Body of pancreas (tissue), 4 donors: ENCODE measurements at regions not wholly inside any gene's neighbourhood (a gene's known extent, or its start where the extent isn't known, plus 50 kb on each side); places are given as distances from the start of the nearest gene placed in this dataset.

ENCODE experiments used
- ATAC-seq: fragments of 150-250 bp; one replicate; pipeline ENCODE4 v1.9.1; 2016
- DNase-seq, 4 donors: peaks; one replicate each; pipeline ENCODE4 v3.0.0-alpha.2; 2019
- H3K27ac ChIP-seq, 4 donors: fragments of 200-600 bp; sonication (generic); 1 replicate in 3 of 4; 2 replicates in 1 of 4; pipeline versions ENCODE4 v1.5.1 to v1.6.1; 2016 to 2019; ENCODE audit warnings: mild to moderate bottlenecking in 1 of 4, mixed read lengths in 1 of 4, moderate library complexity in 1 of 4
- H3K27me3 ChIP-seq, 2 donors: fragments of 200-600 bp; sonication (generic); one replicate each; pipeline ENCODE4 v1.6.0; 2016; ENCODE audit warnings: mild to moderate bottlenecking in 1 of 2
- H3K36me3 ChIP-seq, 2 donors: fragments of 200-600 bp; sonication (generic); replicated peaks in 1 of 2; 2 replicates each; pipeline ENCODE4 v1.5.1; 2016; ENCODE audit warnings: low read depth in 2 of 2; ENCODE audit not compliant: insufficient read depth in 1 of 2
- H3K4me1 ChIP-seq: fragments of 200-600 bp; sonication (generic); one replicate; pipeline ENCODE4 v1.6.0; 2016
- H3K4me3 ChIP-seq, 2 donors: fragments of 200-600 bp; sonication (generic); 1 replicate in 1 of 2; 2 replicates in 1 of 2; pipeline ENCODE4 v1.5.1; 2016 to 2019
- H3K9me3 ChIP-seq, 3 donors: fragments of 200-600 bp; sonication (generic); 1 replicate in 2 of 3; 2 replicates in 1 of 3; pipeline ENCODE4 v1.5.1; 2016
- CTCF ChIP-seq, 7 experiments: fragments of 450-650 bp in 4 of 7; fragments of 200-600 bp in 3 of 7; sonication (generic) in 3 of 7; IDR thresholded peaks; one replicate each; pipeline ENCODE4 v1.5.1; 2016 to 2019; ENCODE audit warnings: antibody characterized with exemption in 7 of 7
- POLR2A ChIP-seq, 3 donors: fragments of 450-650 bp; IDR thresholded peaks; one replicate each; pipeline ENCODE4 v1.6.1; 2016; ENCODE audit warnings: antibody characterized with exemption in 3 of 3, mild to moderate bottlenecking in 2 of 3
- WGBS, 2 donors: methylation state at CpG; one replicate each; pipeline ENCODE4 v1.1.5; 2017; 5-methylcytosine and 5-hydroxymethylcytosine counted together
- intact Hi-C: fragments of 100-400 bp; cut with DNase I; formaldehyde crosslinking; loops from one replicate; pipeline ENCODE4 v1.15.1; 2023

DNA sequence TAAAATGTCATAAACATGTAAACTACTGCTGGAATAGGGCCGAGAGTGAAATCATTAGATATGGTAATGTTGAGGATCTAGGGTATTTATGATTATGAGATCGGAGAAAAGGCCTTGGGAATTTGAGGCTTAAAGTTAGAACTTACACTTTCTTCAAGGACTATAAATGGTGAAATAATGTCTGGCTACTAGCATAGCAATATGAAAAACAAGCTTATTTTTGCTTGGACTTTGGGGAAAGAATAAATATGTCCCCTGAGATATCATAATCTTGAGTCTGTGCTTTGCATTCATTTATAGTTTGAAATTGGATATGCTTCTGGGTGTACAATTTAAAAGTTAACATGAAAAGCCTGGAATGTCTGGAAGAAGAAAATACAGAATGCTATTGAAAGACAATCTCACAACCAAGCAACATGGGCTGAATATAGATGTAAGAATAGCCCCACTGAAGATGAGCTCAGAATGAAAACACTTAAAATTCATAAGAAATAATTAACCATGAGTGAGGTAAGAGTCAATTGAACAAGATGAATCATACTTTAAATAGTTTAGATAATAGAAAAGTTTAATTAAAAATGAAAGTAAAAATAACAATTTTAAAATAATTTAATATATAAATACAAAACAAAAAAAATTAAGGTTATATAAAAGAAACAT, 1555.4 kb upstream of the MIR17HG start:
- WGBS, 2 donors: 67% methylated on average over 2 of the region's 2 CpGs
- no peak overlapping the region for H3K27ac ChIP-seq
- H3K4me3 ChIP-seq: no peak overlapping the region
- no peaks in the 10 kb centered on the region for H3K9me3 ChIP-seq
- DNase-seq (no peak), ATAC-seq (no peak)
- no peaks in the 10 kb centered on the region for H3K27me3 ChIP-seq
- no peaks in the 10 kb centered on the region for H3K4me1 ChIP-seq
- H3K36me3 ChIP-seq: no peaks in the 10 kb centered on the region
- intact Hi-C loops: no loop called here
- no peak for TF ChIP-seq POLR2A (IDR thresholded peaks at IDR 0.05)
- no peak for TF ChIP-seq CTCF (IDR thresholded peaks at IDR 0.05)

DNA sequence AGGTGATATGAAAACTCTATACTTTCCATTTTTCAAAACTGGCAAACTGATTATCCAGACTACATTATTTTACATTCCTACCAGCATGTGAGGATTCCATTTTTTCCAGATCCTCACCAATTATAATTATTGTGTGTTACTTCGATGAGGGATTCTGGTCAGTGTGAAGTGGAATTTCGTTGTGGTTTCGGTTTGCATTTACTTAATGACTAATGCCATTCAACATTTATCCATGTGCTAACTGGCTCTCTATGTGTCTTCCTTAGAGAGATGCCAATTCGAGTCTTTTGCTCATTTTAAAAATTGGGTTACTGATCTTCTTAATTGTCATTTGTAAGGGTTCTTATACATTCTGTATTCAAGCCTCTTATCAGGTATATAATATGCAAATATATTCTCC, 1551.3 kb upstream of the MIR17HG start:
- Histone ChIP-seq H3K9me3 (no peaks in the 10 kb centered on the region), H3K27ac (no peak overlapping the region), H3K4me3 (no peak overlapping the region), H3K36me3 (no peaks in the 10 kb centered on the region), H3K4me1 (no peaks in the 10 kb centered on the region), H3K27me3 (no peaks in the 10 kb centered on the region)
- no peak for TF ChIP-seq POLR2A (IDR thresholded peaks at IDR 0.05)
- no peak for TF ChIP-seq CTCF (IDR thresholded peaks at IDR 0.05)
- WGBS, 2 donors: 68 to 75% methylated on average over 4 of the region's 4 CpGs
- intact Hi-C loops: no loop called here
- DNase-seq: no peak
- no peak for ATAC-seq

GRCh38 chr13:89803839-89804238, 1543.6 kb upstream of the MIR17HG start:
- H3K9me3 ChIP-seq: no peaks in the 10 kb centered on the region
- no peaks in the 10 kb centered on the region for H3K27me3 ChIP-seq
- no peaks in the 10 kb centered on the region for H3K36me3 ChIP-seq
- no peak for ATAC-seq
- TF ChIP-seq POLR2A (IDR thresholded peaks at IDR 0.05) (no peak), CTCF (IDR thresholded peaks at IDR 0.05) (no peak)
- H3K27ac ChIP-seq: no peak overlapping the region
- intact Hi-C loops: no loop called here
- no peak for DNase-seq
- no peaks in the 10 kb centered on the region for H3K4me1 ChIP-seq
- H3K4me3 ChIP-seq: no peak overlapping the region

- Histone ChIP-seq H3K9me3 (no peaks in the 10 kb centered on the region), H3K36me3 (no peaks in the 10 kb centered on the region), H3K27ac (no peak overlapping the region), H3K4me1 (no peaks in the 10 kb centered on the region), H3K27me3 (no peaks in the 10 kb centered on the region), H3K4me3 (no peak overlapping the region)
- WGBS, 2 donors: 76 to 83% methylated on average over 4 of the region's 4 CpGs
- ATAC-seq: no peak
- intact Hi-C loops: no loop called here
- no peak for DNase-seq
- TF ChIP-seq POLR2A (IDR thresholded peaks at IDR 0.05) (no peak), CTCF (IDR thresholded peaks at IDR 0.05) (no peak)
These were observed 1540.9 kb upstream of the MIR17HG start for GRCh38 chr13:89806594-89806993.

GRCh38 chr13:89812856-89813255, 1534.6 kb upstream of the MIR17HG start:
- intact Hi-C loops: no loop called here
- TF ChIP-seq CTCF (IDR thresholded peaks at IDR 0.05) (no peak), POLR2A (IDR thresholded peaks at IDR 0.05) (no peak)
- Histone ChIP-seq H3K27ac (no peak overlapping the region), H3K4me1 (no peaks in the 10 kb centered on the region), H3K4me3 (no peak overlapping the region), H3K36me3 (no peaks in the 10 kb centered on the region), H3K27me3 (no peaks in the 10 kb centered on the region), H3K9me3 (no peaks in the 10 kb centered on the region)
- WGBS, 2 donors: 48 to 57% methylated on average over 2 of the region's 2 CpGs
- DNase-seq (no peak), ATAC-seq (no peak)
